ENCODE measurements at regions not wholly inside any gene's neighbourhood (a gene's known extent, or its start where the extent isn't known, plus 50 kb on each side); places are given as distances from the start of the nearest gene placed in this dataset.

GRCh38 chr3:194857469-194858113 is 171.9 kb downstream of the FAM43A start:
- TF ChIP-seq GATA3 (IDR thresholded peaks at IDR 0.05; ENCODE audit: low read depth, low read length) (no peak), GATA2 (IDR thresholded peaks at IDR 0.05; ENCODE audit: low read depth, low read length) (no peak)

All from SH-SY5Y (cell line).